ENCODE measurements at regions not wholly inside any gene's neighbourhood (a gene's known extent, or its start where the extent isn't known, plus 50 kb on each side); places are given as distances from the start of the nearest gene placed in this dataset.

- no peak for DNase-seq
Observed at GRCh38 chr10:55098452-55098851, 297.4 kb upstream of the PCDH15 start.

GRCh38 chr10:55091691-55092328, 290.8 kb upstream of the PCDH15 start:
- peak; percentile 6 for DNase-seq

- no peak for DNase-seq
Observed at GRCh38 chr10:55078121-55078520, 277.1 kb upstream of the PCDH15 start.

- no peak for DNase-seq
Observed at GRCh38 chr10:55065185-55065584, 264.2 kb upstream of the PCDH15 start.

GRCh38 chr10:55063811-55064210, 262.8 kb upstream of the PCDH15 start:
- DNase-seq = peak; percentile 6

- no peak for DNase-seq
Observed at GRCh38 chr10:55062349-55062748, 261.3 kb upstream of the PCDH15 start.

GRCh38 chr10:55058800-55059199, 257.8 kb upstream of the PCDH15 start:
- DNase-seq = no peak

GRCh38 chr10:55051515-55051914, 250.5 kb upstream of the PCDH15 start:
- DNase-seq = no peak

GRCh38 chr10:55048830-55049498, 247.9 kb upstream of the PCDH15 start:
- no peak for DNase-seq

GRCh38 chr10:55043540-55043939, 242.5 kb upstream of the PCDH15 start:
- no peak for DNase-seq

GRCh38 chr10:55033061-55033460, 232.0 kb upstream of the PCDH15 start:
- DNase-seq = no peak

- DNase-seq = peak; percentile 5
Observed at GRCh38 chr10:55024713-55025112, 223.7 kb upstream of the PCDH15 start.

- no peak for DNase-seq
Observed at GRCh38 chr10:55019439-55019838, 218.4 kb upstream of the PCDH15 start.

GRCh38 chr10:55013318-55013717, 212.3 kb upstream of the PCDH15 start:
- no peak for DNase-seq

GRCh38 chr10:55002420-55002819, 201.4 kb upstream of the PCDH15 start:
- DNase-seq = no peak

- DNase-seq = no peak
Observed at GRCh38 chr10:55001422-55001821, 200.4 kb upstream of the PCDH15 start.

- DNase-seq = no peak
Observed at GRCh38 chr10:54993148-54993547, 192.1 kb upstream of the PCDH15 start.

GRCh38 chr10:54985732-54986131, 184.7 kb upstream of the PCDH15 start:
- peak; percentile 8 for DNase-seq

- peak; percentile 2 for DNase-seq
Observed at GRCh38 chr10:54983255-54983654, 182.2 kb upstream of the PCDH15 start.

- DNase-seq = no peak
Observed at GRCh38 chr10:54962134-54962900, 161.3 kb upstream of the PCDH15 start.

GRCh38 chr10:54961040-54961439, 160.0 kb upstream of the PCDH15 start:
- DNase-seq = no peak

GRCh38 chr10:54958844-54959243, 157.8 kb upstream of the PCDH15 start:
- no peak for DNase-seq

GRCh38 chr10:54947605-54948004, 146.6 kb upstream of the PCDH15 start:
- no peak for DNase-seq

- DNase-seq = no peak
Observed at GRCh38 chr10:54940418-54940817, 139.4 kb upstream of the PCDH15 start.
